Right lobe of liver (tissue), 6 donors: ENCODE measurements at regions not wholly inside any gene's neighbourhood (a gene's known extent, or its start where the extent isn't known, plus 50 kb on each side); places are given as distances from the start of the nearest gene placed in this dataset.

Experiments used
- ATAC-seq, 4 donors: fragments of 200-7000 bp; cut with Tn5 transposase; one replicate each; pipeline ENCODE4 v1.9.1; 2020; ENCODE audit warnings: mild to moderate bottlenecking in 4 of 4, moderate library complexity in 4 of 4
- DNase-seq, 3 donors: peaks; one replicate each; pipeline ENCODE4 v3.0.0-alpha.2; 2020
- H3K27ac ChIP-seq, 3 donors: fragments of 200-600 bp; one replicate each; pipeline ENCODE4 v1.8.0; 2022
- H3K27me3 ChIP-seq, 2 donors: fragments of 200-600 bp; one replicate each; pipeline ENCODE4 v1.8.0; 2022
- H3K36me3 ChIP-seq, 4 donors: fragments of 200-600 bp; sonication (generic) in 1 of 4; one replicate each; pipeline versions ENCODE4 v1.5.1 to v1.8.0; 2017 to 2022; ENCODE audit warnings: control low read depth in 1 of 4
- H3K4me1 ChIP-seq, 4 donors: fragments of 200-600 bp; sonication (generic) in 1 of 4; one replicate each; pipeline versions ENCODE4 v1.5.1 to v1.8.0; 2017 to 2022; ENCODE audit warnings: control low read depth in 1 of 4
- H3K4me3 ChIP-seq, 3 donors: fragments of 200-600 bp; one replicate each; pipeline ENCODE4 v1.8.0; 2022
- H3K9me3 ChIP-seq, 4 donors: fragments of 200-600 bp; sonication (generic) in 1 of 4; one replicate each; pipeline versions ENCODE4 v1.5.1 to v1.8.0; 2017 to 2022; ENCODE audit warnings: control low read depth in 1 of 4
- POLR2A ChIP-seq: fragments of 450-650 bp; IDR thresholded peaks from one replicate; pipeline ENCODE4 v1.6.1; 2017; ENCODE audit warnings: antibody characterized with exemption, mild to moderate bottlenecking
- WGBS: methylation state at CpG from one replicate; pipeline ENCODE4 v1.1.6; 2018; ENCODE audit warnings: low coverage, low lambda C conversion rate; ENCODE audit not compliant: insufficient coverage; ENCODE audit errors: missing lambda C conversion rate; 5-methylcytosine and 5-hydroxymethylcytosine counted together
- intact Hi-C, 2 donors: fragments of 100-400 bp; cut with DNase I; formaldehyde crosslinking; loops; one replicate each; pipeline versions ENCODE4 v1.11.2 to v1.14.1; 2022
- TF ChIP-seq, protein P1 (sequence below), 4 donors: fragments of 200-600 bp in 3 of 4; fragments of 450-650 bp in 1 of 4; IDR thresholded peaks; one replicate each; pipeline versions ENCODE4 v1.5.1 to v1.8.0; 2016 to 2022; ENCODE audit warnings: antibody characterized with exemption in 4 of 4, mild to moderate bottlenecking in 2 of 4
- donor health status: DM: no; HTN: yes; CAD: no.
- donor health status: DM: no; HTN: no; CAD: no.
- donor health status: DM: no; HTN: no; CAD: no.
- donor health status: DM: no; HTN: yes; CAD: no.
- donor health status: DM: no; HTN: yes; CAD: no.

- H3K27me3 ChIP-seq: no peaks in the 10 kb centered on the region
- intact Hi-C loops: no loop called here
- no peaks in the 10 kb centered on the region for H3K36me3 ChIP-seq
- no peak for TF ChIP-seq POLR2A
- TF ChIP-seq, protein P1, sequence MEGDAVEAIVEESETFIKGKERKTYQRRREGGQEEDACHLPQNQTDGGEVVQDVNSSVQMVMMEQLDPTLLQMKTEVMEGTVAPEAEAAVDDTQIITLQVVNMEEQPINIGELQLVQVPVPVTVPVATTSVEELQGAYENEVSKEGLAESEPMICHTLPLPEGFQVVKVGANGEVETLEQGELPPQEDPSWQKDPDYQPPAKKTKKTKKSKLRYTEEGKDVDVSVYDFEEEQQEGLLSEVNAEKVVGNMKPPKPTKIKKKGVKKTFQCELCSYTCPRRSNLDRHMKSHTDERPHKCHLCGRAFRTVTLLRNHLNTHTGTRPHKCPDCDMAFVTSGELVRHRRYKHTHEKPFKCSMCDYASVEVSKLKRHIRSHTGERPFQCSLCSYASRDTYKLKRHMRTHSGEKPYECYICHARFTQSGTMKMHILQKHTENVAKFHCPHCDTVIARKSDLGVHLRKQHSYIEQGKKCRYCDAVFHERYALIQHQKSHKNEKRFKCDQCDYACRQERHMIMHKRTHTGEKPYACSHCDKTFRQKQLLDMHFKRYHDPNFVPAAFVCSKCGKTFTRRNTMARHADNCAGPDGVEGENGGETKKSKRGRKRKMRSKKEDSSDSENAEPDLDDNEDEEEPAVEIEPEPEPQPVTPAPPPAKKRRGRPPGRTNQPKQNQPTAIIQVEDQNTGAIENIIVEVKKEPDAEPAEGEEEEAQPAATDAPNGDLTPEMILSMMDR (IDR thresholded peaks at IDR 0.05): no peak
- H3K27ac ChIP-seq: no peak overlapping the region
- H3K4me1 ChIP-seq: no peaks in the 10 kb centered on the region
- ATAC-seq (no peak), DNase-seq (no peak)
- H3K9me3 ChIP-seq: no peaks in the 10 kb centered on the region
- H3K4me3 ChIP-seq: no peak overlapping the region
Observed at GRCh38 chr7:3105856-3106255, 62.2 kb upstream of the CARD11 start.

- intact Hi-C loops: no loop called here
- Histone ChIP-seq H3K4me1 (no peaks in the 10 kb centered on the region), H3K27me3 (no peaks in the 10 kb centered on the region), H3K36me3 (no peaks in the 10 kb centered on the region), H3K9me3 (no peaks in the 10 kb centered on the region), H3K27ac (no peak overlapping the region), H3K4me3 (no peak overlapping the region)
- peak in 2 of 4 donors; percentile 13 to 43 for ATAC-seq
- TF ChIP-seq, protein P1 (IDR thresholded peaks at IDR 0.05): no peak
- TF ChIP-seq POLR2A: no peak
- no peak for DNase-seq
- WGBS: 50% methylated on average over 2 of the region's 2 CpGs
Observed at GRCh38 chr7:3106361-3106826, 62.7 kb upstream of the CARD11 start.

GRCh38 chr7:3107228-3107763, 63.6 kb upstream of the CARD11 start:
- intact Hi-C loops: no loop called here
- TF ChIP-seq, protein P1 (IDR thresholded peaks at IDR 0.05): no peak
- no peak for TF ChIP-seq POLR2A
- WGBS: 69% methylated on average over 8 of the region's 8 CpGs

GRCh38 chr7:3107889-3108570, 64.4 kb upstream of the CARD11 start:
- H3K4me1 ChIP-seq: no peaks in the 10 kb centered on the region
- intact Hi-C loops: no loop called here
- no peak overlapping the region for H3K4me3 ChIP-seq
- no peaks in the 10 kb centered on the region for H3K27me3 ChIP-seq
- WGBS: 53% methylated on average over 8 of the region's 8 CpGs
- no peaks in the 10 kb centered on the region for H3K36me3 ChIP-seq
- ATAC-seq: no peak
- H3K27ac ChIP-seq: no peak overlapping the region
- DNase-seq: no peak
- TF ChIP-seq, protein P1 (IDR thresholded peaks at IDR 0.05): no peak
- no peak for TF ChIP-seq POLR2A
- H3K9me3 ChIP-seq: no peaks in the 10 kb centered on the region

More at GRCh38 chr7:3107228-3107763, 63.6 kb upstream of the CARD11 start:
- no peaks in the 10 kb centered on the region for H3K27me3 ChIP-seq
- ATAC-seq (peak in 2 of 4 donors; percentile 14 to 33), DNase-seq (no peak)
- H3K36me3 ChIP-seq: no peaks in the 10 kb centered on the region
- H3K4me1 ChIP-seq: no peaks in the 10 kb centered on the region
- no peak overlapping the region for H3K27ac ChIP-seq
- no peak overlapping the region for H3K4me3 ChIP-seq
- H3K9me3 ChIP-seq: no peaks in the 10 kb centered on the region
